ENCODE measurements at regions not wholly inside any gene's neighbourhood (a gene's known extent, or its start where the extent isn't known, plus 50 kb on each side); places are given as distances from the start of the nearest gene placed in this dataset.

- H3K27ac Mint-ChIP-seq: no peak overlapping the region
- POLR2A ChIA-PET: no interaction called here
- H3K4me1 Mint-ChIP-seq: no peaks in the 10 kb centered on the region
- TF ChIP-seq TEAD4 (CRISPR knock-in tag; IDR thresholded peaks at IDR 0.05) (no peak), ELF4 (CRISPR knock-in tag; IDR thresholded peaks at IDR 0.05; ENCODE audit: low read depth) (no peak), USF2 (CRISPR knock-in tag; IDR thresholded peaks at IDR 0.05) (no peak), RELA (CRISPR knock-in tag; IDR thresholded peaks at IDR 0.05; ENCODE audit: borderline replicate concordance) (no peak), ATF6 (CRISPR knock-in tag; IDR thresholded peaks at IDR 0.05) (no peak), IRF1 (CRISPR knock-in tag; IDR thresholded peaks at IDR 0.05) (no peak), ZSCAN18 (CRISPR knock-in tag; IDR thresholded peaks at IDR 0.05) (no peak), TP53 (CRISPR knock-in tag; IDR thresholded peaks at IDR 0.05) (no peak), SOX15 (CRISPR knock-in tag; IDR thresholded peaks at IDR 0.05) (no peak), ZNF281 (CRISPR knock-in tag; IDR thresholded peaks at IDR 0.05) (no peak), ZNF671 (CRISPR knock-in tag; IDR thresholded peaks at IDR 0.05) (no peak), CDX4 (CRISPR knock-in tag; IDR thresholded peaks at IDR 0.05; ENCODE audit: borderline replicate concordance) (no peak), GTF2I (CRISPR knock-in tag; conservative IDR thresholded peaks at IDR 0.05) (no peak), SMAD4 (CRISPR knock-in tag; IDR thresholded peaks at IDR 0.05) (no peak), SP1 (CRISPR knock-in tag; conservative IDR thresholded peaks at IDR 0.05) (no peak), E2F4 (CRISPR knock-in tag; IDR thresholded peaks at IDR 0.05; ENCODE audit: borderline replicate concordance, low read depth) (no peak), NFATC4 (CRISPR knock-in tag; IDR thresholded peaks at IDR 0.05) (no peak)
- ATAC-seq (no peak), DNase-seq (ENCODE audit: low spot score) (no peak)
- H3K4me3 Mint-ChIP-seq: no peak overlapping the region
- H3K9me3 Mint-ChIP-seq: no peaks in the 10 kb centered on the region
- H3K27me3 Mint-ChIP-seq (ENCODE audit: low read depth): no peaks in the 10 kb centered on the region
- CTCF ChIA-PET: no interaction called here
- no peaks in the 10 kb centered on the region for H3K36me3 Mint-ChIP-seq
Measured at GRCh38 chr6:69593706-69594105, 203.1 kb downstream of the LMBRD1 start.

- DNase-seq (ENCODE audit: low spot score): no peak
- Mint-ChIP-seq H3K9me3 (no peaks in the 10 kb centered on the region), H3K27ac (no peak overlapping the region), H3K4me3 (no peak overlapping the region), H3K27me3 (ENCODE audit: low read depth) (no peaks in the 10 kb centered on the region), H3K4me1 (no peaks in the 10 kb centered on the region), H3K36me3 (no peaks in the 10 kb centered on the region)
- ChIA-PET CTCF (no interaction called here), POLR2A (no interaction called here)
- no peak for ATAC-seq
- TF ChIP-seq ARID4B (CRISPR knock-in tag; IDR thresholded peaks at IDR 0.05; ENCODE audit: borderline replicate concordance): no peak
- TF ChIP-seq CDX4 (CRISPR knock-in tag; IDR thresholded peaks at IDR 0.05; ENCODE audit: borderline replicate concordance): no peak
- TF ChIP-seq NFE2L1 (CRISPR knock-in tag; IDR thresholded peaks at IDR 0.05): no peak
- TF ChIP-seq ZNF219 (CRISPR knock-in tag; IDR thresholded peaks at IDR 0.05; ENCODE audit: borderline replicate concordance): no peak
- no peak for TF ChIP-seq EMX1 (CRISPR knock-in tag; IDR thresholded peaks at IDR 0.05)
- no peak for TF ChIP-seq FOXK1 (CRISPR knock-in tag; IDR thresholded peaks at IDR 0.05)
Measured at GRCh38 chr6:69589626-69590025, 207.2 kb downstream of the LMBRD1 start.

All from WTC11 (cell line).